Heart right ventricle (tissue), 16 donors: ENCODE measurements at regions not wholly inside any gene's neighbourhood (a gene's known extent, or its start where the extent isn't known, plus 50 kb on each side); places are given as distances from the start of the nearest gene placed in this dataset.

Experiments used
- ATAC-seq, 8 donors: fragments of 200-7000 bp; cut with Tn5 transposase; one replicate each; pipeline ENCODE4 v1.9.1; 2020; ENCODE audit warnings: mild to moderate bottlenecking in 8 of 8, moderate library complexity in 8 of 8, moderate number of reproducible peaks in 1 of 8
- DNase-seq, 2 donors: peaks; one replicate each; pipeline ENCODE4 v3.0.0-alpha.2; 2020
- H3K27ac ChIP-seq, 10 donors: fragments of 200-600 bp; sonication (generic) in 2 of 10; one replicate each; pipeline versions ENCODE4 v1.5.0 to v1.8.0; 2020 to 2022; ENCODE audit warnings: mild to moderate bottlenecking in 3 of 10
- H3K27me3 ChIP-seq, 7 donors: fragments of 200-600 bp; one replicate each; pipeline ENCODE4 v1.8.0; 2021 to 2022; ENCODE audit warnings: mild to moderate bottlenecking in 2 of 7
- H3K36me3 ChIP-seq, 9 donors: fragments of 200-600 bp; sonication (generic) in 1 of 9; one replicate each; pipeline versions ENCODE4 v1.5.0 to v1.8.0; 2020 to 2022; ENCODE audit warnings: mild to moderate bottlenecking in 2 of 9
- H3K4me1 ChIP-seq, 9 donors: fragments of 200-600 bp; sonication (generic) in 1 of 9; one replicate each; pipeline versions ENCODE4 v1.5.0 to v1.8.0; 2020 to 2022; ENCODE audit warnings: mild to moderate bottlenecking in 4 of 9
- H3K4me3 ChIP-seq, 10 donors: fragments of 200-600 bp; sonication (generic) in 2 of 10; one replicate each; pipeline versions ENCODE4 v1.5.0 to v1.8.0; 2020 to 2022; ENCODE audit warnings: mild to moderate bottlenecking in 7 of 10, moderate library complexity in 2 of 10
- H3K9me3 ChIP-seq, 11 donors: fragments of 200-600 bp in 10 of 11; sonication (generic) in 2 of 11; one replicate each; pipeline versions ENCODE4 v1.5.0 to v1.8.0; 2013 to 2022; ENCODE audit warnings: mild to moderate bottlenecking in 2 of 11, control low read depth in 1 of 11, moderate library complexity in 1 of 11
- CTCF ChIP-seq, 9 donors: fragments of 200-600 bp; sonication (generic) in 2 of 9; IDR thresholded peaks; one replicate each; pipeline versions ENCODE4 v1.5.0 to v1.8.0; 2021 to 2022; ENCODE audit warnings: antibody characterized with exemption in 9 of 9, mild to moderate bottlenecking in 5 of 9, moderate library complexity in 1 of 9
- WGBS, 2 donors: extraction: QIAGEN DNeasy Blood & Tissue Kit; methylation state at CpG; one replicate each; pipeline ENCODE4 v1.1.7; 2013; ENCODE audit warnings: inconsistent platforms in 1 of 2; 5-methylcytosine and 5-hydroxymethylcytosine counted together
- intact Hi-C, 10 donors: fragments of 100-400 bp; cut with DNase I; formaldehyde crosslinking; loops; one replicate each; pipeline versions ENCODE4 v1.11.1 to v1.14.2; 2022
- donor health status: Arrhythmogenic right ventricular cardiomyopathy.
- donor health status: ischemic (EF 13 %, LVEDD 7.1; RV severe dilation, severe dysfunction).
- donor health status: healthy with polysubstance abuse.
- donor health status: DM: no; HTN: yes; CAD: no.
- donor health status: DM: no; HTN: no; CAD: no.
- donor health status: ischemic (EF 25% LVEDD 6.9; RV normal size, moderate dysfunction).
- donor health status: ischemic (EF 25% LVEDD 5.7; RV mildly dilated, moderate dysfunction).
- donor health status: healthy.
- donor health status: DM: yes; HTN: yes; CAD: no.
- donor health status: Ischemic cardiomyopathy.
- donor health status: ischemic (EF 35%, LVEDD 5.7; RV mildly dilated, moderate dysfunction).
- donor health status: nonischemic (EF 11% LVEDD 7.7; RV severe dilation, severe dysfunction).
- donor health status: DM: yes; HTN: yes; CAD: no.
- donor health status: PGD.
- donor health status: ischemic (EF 29% LVEDD 5.4; RV normal size, mild dysfunction).
- donor health status: nonischemic (EF 23%, LVEDD 6.1; RV moderate dilation, normal function).

DNA sequence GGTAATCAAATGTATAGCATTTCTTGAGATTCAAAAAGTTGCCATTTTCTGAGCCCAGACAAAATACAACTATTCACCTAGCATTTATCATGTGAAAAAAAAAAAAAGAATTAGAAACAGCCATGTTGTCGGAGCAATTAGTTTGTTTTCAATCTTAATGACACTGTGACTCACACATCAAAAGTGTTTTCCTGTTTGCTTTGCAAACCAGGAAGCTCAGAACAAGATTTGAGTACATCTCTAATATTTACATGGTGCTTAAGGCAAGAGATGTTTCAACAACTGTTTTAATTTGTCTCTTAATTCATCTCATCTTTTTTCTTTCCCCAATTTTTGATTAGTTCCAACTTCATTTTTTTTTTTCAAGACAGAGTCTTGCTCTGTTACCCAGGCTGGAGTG lies 62.5 kb upstream of the CAPZB start:
- intact Hi-C loops = no loop called here
- Histone ChIP-seq H3K27me3 (no peaks in the 10 kb centered on the region), H3K9me3 (peaks cover 0 to 38% (median 3%) of the 10 kb centered on the region in 11 donors), H3K4me3 (no peak overlapping the region), H3K4me1 (no peaks in the 10 kb centered on the region), H3K27ac (no peak overlapping the region), H3K36me3 (no peaks in the 10 kb centered on the region)
- ATAC-seq (no peak), DNase-seq (no peak)
- 70 to 76% methylated on average over 1 of the region's 1 CpG for WGBS, 2 donors
- no peak for TF ChIP-seq CTCF (IDR thresholded peaks at IDR 0.05)

- Histone ChIP-seq H3K27me3 (no peaks in the 10 kb centered on the region), H3K4me1 (peaks cover 0 to 17% (median 5%) of the 10 kb centered on the region in 9 donors), H3K36me3 (no peaks in the 10 kb centered on the region), H3K27ac (no peak overlapping the region), H3K4me3 (no peak overlapping the region), H3K9me3 (peaks cover 0 to 21% (median 2%) of the 10 kb centered on the region in 11 donors)
- 98 to 99% methylated on average over 6 of the region's 6 CpGs for WGBS, 2 donors
- DNase-seq (no peak), ATAC-seq (no peak)
- no peak for TF ChIP-seq CTCF (IDR thresholded peaks at IDR 0.05)
- intact Hi-C loops = no loop called here
Observed at GRCh38 chr1:19536519-19536918, 51.2 kb upstream of the CAPZB start.

GRCh38 chr1:19535214-19535613 lies 49.9 kb upstream of the CAPZB start:
- H3K4me3 ChIP-seq = no peak overlapping the region
- ATAC-seq (no peak), DNase-seq (no peak)
- WGBS, 2 donors = 87 to 91% methylated on average over 3 of the region's 3 CpGs
- peaks cover 0 to 25% (median 7%) of the 10 kb centered on the region in 11 donors for H3K9me3 ChIP-seq
- H3K4me1 ChIP-seq = peaks cover 0 to 23% (median 5%) of the 10 kb centered on the region in 9 donors
- no peaks in the 10 kb centered on the region for H3K27me3 ChIP-seq
- TF ChIP-seq CTCF (IDR thresholded peaks at IDR 0.05) = no peak
- intact Hi-C loops = no loop called here
- H3K27ac ChIP-seq = no peak overlapping the region
- H3K36me3 ChIP-seq = no peaks in the 10 kb centered on the region
